Left ventricle myocardium superior (tissue), 1 donor: ENCODE measurements at regions not wholly inside any gene's neighbourhood (a gene's known extent, or its start where the extent isn't known, plus 50 kb on each side); places are given as distances from the start of the nearest gene placed in this dataset.

Experiments
- ATAC-seq: fragments of 200-7000 bp; cut with Tn5 transposase; one replicate; pipeline ENCODE4 v1.9.1; 2020; ENCODE audit warnings: mild to moderate bottlenecking, moderate library complexity
- DNase-seq: peaks from one replicate; pipeline ENCODE4 v3.0.0-alpha.2; 2020
- intact Hi-C: fragments of 100-400 bp; cut with micrococcal nuclease; formaldehyde crosslinking; loops from one replicate; pipeline ENCODE4 v1.11.0; 2022
- donor health status: DM: no; HTN: yes; CAD: no; lungs with severe emphysema.

- DNase-seq (no peak), ATAC-seq (no peak)
- intact Hi-C loops: no loop called here
These were observed 533.0 kb downstream of the BCOR start for GRCh38 chrX:39564751-39565150.

DNA sequence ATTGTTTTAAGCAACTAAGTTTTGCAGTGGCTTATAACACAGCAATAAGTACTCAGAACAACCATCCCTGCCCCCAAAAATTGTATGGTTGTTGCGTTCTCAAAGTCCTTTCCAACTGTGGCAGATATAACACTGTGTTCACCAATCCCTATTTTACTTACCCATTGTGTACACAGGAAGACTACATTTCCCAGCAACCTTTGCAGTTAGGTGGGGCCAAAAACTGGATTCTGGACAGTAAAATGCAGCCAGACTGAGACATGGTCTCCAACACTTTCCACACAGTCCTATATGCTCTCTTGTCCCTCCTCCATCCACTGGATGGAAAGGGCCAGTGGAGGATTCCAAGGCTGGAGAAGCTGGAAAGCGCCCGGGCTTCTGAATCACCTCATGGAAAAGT is 523.6 kb downstream of the BCOR start:
- intact Hi-C loops: no loop called here
- no peak for ATAC-seq
- no peak for DNase-seq

GRCh38 chrX:39576041-39576872 is 521.5 kb downstream of the BCOR start:
- intact Hi-C loops: no loop called here
- ATAC-seq (no peak), DNase-seq (no peak)

- intact Hi-C loops: no loop called here
- no peak for DNase-seq
- no peak for ATAC-seq
These were observed 520.4 kb downstream of the BCOR start for GRCh38 chrX:39577206-39577984.

DNA sequence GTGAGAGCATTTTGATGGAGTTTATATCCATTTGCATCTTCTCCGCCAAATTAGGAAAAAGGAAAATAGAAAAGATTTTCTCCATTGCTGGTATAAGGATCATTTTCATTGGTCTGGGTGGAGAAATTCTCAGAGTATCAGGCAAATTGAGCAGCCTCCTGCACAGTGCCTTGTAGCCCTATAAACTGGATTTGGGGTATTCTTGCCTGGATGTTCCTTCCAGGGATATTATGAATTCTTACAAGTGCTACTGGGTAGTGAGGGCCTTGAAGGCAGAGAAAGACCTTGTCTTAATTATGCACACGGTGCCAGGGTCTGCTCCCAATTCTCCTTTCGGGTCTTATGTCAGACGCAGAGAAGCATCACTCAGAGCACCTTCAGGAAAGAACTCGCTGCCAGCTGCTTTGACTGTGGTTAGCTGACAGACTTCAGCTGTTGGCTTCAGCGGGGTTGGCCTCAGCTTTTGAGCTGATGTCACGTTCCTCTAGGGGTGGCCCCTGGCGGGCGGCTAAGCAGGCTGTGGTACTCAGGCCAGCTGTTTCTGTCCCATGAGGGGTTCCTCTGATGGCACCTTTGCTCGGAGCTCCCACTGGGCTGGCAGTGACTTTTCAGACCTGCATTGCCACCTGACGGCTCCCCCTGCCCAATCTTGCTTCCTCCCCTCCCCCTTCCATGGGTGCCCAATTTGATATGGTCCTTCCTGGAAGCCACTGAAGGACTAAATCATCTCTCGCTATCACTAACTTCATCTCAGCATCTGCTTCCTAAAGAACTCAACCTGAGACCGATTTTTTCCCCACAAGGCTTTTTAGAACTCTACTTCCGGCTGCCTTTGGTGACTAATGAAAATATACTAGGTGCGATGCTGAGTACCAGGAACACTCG is 519.5 kb downstream of the BCOR start:
- peak; percentile 69 for ATAC-seq
- intact Hi-C loops: no loop called here
- DNase-seq: peak; percentile 53

DNA sequence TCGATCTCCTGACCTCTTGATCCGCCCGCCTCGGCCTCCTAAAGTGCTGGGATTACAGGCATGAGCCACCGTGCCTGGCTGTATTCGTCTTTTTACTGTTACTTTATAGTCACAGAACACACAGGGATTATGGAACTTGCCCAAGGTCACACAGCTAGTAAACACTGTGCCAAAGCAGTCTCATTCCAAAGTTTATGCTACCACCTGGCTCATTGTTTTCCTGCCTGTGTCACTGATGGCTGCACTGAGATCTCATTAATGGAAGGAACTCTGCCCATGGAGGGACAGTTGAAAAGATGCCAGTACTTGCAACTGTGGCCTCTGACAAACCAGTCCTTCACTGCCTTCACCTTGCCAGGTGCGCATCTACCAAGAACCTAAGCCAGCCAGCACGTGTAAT is 517.7 kb downstream of the BCOR start:
- DNase-seq (no peak), ATAC-seq (no peak)
- intact Hi-C loops: no loop called here

DNA sequence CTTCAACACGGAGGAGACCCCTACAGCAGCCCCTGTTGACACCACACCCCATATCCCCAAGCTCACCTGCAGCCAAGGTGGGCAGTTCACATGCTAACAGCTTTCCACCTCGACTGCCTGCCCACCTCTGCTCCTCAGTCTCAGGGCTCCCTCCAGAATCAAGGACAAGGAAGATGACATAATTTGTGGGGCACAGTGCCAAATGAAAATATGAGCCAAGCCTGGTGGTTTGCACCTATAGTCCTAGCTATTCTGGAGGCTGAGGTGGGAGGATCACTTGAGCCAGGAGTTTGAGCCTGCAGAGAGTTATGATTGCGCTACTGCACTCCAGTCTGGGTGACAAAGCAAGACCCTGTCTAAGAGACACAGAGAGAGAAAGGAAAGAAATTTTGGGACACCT is 516.3 kb downstream of the BCOR start:
- ATAC-seq (no peak), DNase-seq (no peak)
- intact Hi-C loops: no loop called here

DNA sequence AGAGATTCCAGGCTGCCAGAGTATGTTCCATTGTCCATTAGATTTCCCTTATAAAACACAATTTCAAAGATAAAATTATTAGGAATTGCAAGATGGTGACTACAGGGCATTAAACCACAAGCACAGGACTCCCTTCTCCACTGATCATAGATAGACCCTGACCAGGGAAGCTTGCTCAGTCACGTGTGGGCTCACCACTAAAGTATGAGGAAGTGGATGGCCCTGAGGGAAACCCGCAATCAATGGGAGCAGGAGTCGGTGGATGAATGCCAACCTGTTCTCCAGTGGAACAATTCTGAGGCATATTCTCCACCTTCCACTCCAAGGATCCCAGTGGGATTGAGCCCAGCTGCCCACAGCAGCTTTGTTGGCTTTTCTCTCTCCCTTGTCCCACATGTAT is 515.7 kb downstream of the BCOR start:
- intact Hi-C loops: no loop called here
- ATAC-seq (no peak), DNase-seq (no peak)

DNA sequence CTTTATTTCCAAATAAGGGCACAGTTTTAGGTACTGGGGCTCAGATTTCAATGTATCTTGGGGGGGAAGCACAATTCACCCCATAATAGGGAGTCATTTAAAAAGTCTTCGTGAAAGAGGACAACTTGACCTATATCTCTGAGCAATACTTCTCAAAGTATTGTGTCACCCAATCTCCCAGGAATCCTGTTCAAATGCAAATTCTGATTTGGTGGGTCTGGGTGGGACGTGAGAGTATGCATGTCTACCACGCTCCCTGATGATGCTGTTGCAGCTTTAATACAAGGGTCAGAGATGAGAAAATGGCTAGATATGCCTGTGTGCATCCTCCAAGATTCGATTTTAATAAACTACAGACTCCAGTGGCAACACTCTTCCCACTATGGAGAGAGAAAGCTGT is 514.8 kb downstream of the BCOR start:
- ATAC-seq (no peak), DNase-seq (no peak)
- intact Hi-C loops: no loop called here

DNA sequence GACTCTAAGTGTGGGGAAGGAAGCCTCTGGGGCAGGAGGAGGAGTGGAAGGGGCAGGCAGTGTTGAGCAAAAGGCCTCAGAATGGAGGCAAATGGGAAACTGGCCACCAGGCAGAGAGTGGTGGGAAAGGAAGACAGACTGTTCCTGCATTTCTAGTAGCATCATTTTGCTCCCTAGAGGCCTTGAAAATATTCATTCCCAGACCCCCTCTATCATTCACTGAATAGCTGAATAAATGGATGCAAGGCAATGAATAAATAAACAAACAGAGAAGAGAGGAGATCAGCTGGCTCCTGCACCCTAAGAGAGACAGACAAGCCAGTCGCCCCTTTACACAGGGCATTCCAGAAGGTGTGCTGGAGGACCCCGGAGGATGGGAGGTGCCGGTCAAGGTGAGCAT is 511.9 kb downstream of the BCOR start:
- ATAC-seq: no peak
- DNase-seq: no peak
- intact Hi-C loops: no loop called here

DNA sequence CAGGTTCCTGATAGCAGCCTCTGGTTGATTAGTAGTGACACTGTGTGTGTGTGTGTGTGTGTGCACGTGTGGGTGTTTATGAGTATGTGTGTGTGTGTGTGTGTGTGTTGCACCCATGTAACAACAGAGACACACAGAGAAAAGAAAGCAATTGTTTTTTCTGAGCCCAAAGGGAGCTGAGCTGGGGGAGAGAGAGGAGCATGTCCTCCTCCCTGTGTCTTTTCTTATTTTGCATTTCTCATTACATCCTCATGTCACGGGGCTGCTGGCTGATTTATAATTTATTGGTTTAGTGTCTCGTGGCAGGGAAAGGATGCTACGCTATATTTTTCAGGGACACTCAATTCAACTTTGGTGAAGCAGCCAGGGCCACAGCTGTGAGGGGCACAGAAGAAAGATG is 511.4 kb downstream of the BCOR start:
- ATAC-seq (no peak), DNase-seq (no peak)
- intact Hi-C loops: no loop called here

DNA sequence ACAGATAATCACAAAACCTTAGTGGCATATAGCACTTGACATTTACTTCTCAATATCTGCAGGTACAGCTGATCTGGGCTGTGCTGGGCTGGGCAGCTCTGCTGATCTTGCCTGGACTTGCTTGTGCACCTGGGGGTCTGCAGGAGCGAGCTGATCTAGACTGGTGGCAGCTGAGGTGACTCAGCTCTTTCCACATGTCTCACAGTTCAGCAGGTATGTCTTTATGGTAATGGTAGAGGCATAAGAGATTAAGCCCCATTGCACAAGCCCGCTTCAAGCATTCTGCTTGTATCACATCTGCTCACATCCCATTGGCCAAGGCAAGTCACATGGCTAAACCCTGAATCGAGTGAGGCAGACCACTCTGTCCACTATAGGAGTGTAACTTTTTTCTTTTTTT is 506.7 kb downstream of the BCOR start:
- no peak for DNase-seq
- intact Hi-C loops: no loop called here
- no peak for ATAC-seq

DNA sequence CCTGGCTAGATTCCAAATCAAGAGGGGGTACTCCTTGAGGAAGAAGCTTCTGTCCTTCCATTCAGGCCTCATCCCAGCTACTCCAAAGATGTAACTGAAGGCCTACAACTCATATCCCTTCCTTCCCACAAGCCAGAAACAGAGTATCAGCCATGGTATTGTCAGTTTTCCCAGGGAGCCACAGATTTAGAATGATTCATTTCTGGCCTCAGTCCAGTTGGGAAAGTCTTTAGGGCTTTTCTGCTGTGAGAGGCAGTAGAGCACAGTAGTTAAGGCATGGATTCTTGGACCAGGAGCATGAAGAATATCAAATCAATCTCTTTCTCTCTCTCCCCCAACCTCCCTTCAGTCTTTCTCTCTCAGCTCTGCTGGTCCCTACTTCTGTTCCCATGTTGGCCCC is 505.0 kb downstream of the BCOR start:
- DNase-seq: no peak
- intact Hi-C loops: no loop called here
- ATAC-seq: peak; percentile 41

GRCh38 chrX:39595977-39596376 is 501.8 kb downstream of the BCOR start:
- intact Hi-C loops: no loop called here
- DNase-seq: no peak
- no peak for ATAC-seq

DNA sequence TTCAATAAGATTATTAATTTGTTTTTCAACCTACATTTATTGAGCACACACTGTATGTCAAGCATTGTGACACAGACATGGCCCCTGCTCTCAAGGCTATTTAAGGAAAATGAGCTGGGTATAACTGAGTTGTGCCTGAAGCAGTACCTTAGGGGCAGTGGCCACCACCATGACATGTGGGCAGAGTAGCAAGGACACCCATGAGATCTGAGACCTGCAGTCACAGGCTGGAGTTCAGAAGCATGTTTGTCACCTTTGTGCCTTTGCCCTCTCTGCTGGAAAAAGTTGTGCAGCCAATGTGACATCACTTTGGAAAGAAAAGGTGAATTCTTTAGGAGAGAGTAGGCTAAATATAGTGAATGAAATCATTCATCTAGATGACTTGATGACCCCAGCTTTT is 501.3 kb downstream of the BCOR start:
- no peak for DNase-seq
- intact Hi-C loops: no loop called here
- no peak for ATAC-seq

GRCh38 chrX:39599339-39599738 is 498.4 kb downstream of the BCOR start:
- DNase-seq: no peak
- intact Hi-C loops: no loop called here
- ATAC-seq: no peak

GRCh38 chrX:39600222-39600621 is 497.5 kb downstream of the BCOR start:
- intact Hi-C loops: no loop called here
- no peak for DNase-seq
- no peak for ATAC-seq

DNA sequence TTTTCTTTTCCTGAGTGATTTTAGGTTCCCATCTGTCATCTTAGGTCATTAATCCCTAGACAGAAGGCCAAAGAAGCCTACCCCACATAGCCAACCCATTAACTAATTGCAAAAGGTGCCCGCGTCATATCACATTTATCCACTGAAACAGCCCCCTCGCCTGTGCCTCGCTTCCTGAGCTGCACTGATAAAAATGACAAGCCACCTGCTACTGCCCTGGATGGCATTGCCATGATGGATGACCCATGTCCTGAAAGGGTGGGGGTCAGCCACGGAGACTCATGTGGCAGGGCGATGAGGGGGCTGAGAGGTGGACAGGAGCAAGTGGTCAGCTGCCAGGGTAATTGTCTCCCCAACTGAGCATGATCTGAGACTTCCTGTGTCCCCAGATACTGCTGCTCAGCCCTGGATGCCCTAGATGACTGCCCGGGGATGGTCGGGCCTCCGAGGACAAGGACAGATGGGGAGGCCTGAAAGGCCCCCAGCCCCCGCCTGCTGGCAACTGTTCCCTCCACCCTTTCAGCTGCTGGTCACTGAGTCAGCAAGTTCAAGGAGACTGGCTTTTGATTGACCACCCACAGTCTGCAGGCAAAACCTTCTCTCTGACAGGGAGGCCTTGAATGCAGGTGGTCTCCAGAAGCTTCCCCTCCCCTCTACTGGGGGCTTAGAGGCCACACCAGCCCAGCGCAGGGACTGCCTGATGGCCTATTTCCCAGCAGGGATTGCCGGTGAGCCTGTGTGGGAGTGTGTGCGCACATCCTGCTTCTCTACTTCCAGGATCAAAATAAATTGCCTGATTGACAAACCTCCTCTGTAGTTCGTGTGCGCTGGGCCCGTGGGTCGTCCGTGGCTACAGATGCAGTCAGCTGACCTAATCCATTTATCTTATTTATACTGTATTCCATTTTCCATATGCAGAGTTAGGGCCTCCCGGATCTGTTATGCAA is 496.3 kb downstream of the BCOR start:
- intact Hi-C loops: no loop called here
- DNase-seq (no peak), ATAC-seq (no peak)

DNA sequence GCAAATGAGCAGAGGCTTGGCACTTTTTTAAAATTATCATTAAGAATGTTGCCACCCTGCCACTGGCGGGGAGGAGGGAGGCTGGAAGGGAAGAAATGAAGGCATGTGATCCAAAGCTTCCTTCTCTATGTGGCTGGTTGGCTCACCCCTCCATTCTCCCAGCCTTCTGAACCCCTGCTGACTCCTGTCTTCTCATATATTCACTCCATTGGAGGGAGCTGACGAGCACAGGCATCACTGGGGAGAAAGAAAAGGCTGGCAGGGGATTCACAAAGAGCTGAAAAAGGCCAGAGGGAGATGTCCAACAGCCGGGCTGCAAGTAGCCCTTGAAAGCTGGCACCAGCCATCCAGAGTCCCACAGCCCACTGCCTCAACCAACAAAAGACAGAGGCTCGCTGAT is 495.6 kb downstream of the BCOR start:
- ATAC-seq: no peak
- intact Hi-C loops: no loop called here
- DNase-seq: no peak
